H1 (cell line): ENCODE measurements at regions not wholly inside any gene's neighbourhood (a gene's known extent, or its start where the extent isn't known, plus 50 kb on each side); places are given as distances from the start of the nearest gene placed in this dataset.

Experiments used
- CTCF ChIA-PET: fragments of 300-600 bp; sonication (Branson Sonifier 250); formaldehyde crosslinking; loops from one replicate; lab custom pipeline; 2021; ENCODE audit not compliant: partially characterized antibody; lab: Charles Lee
- POLR2A ChIA-PET: fragments of 300-600 bp; sonication (Branson Sonifier 250); formaldehyde crosslinking; loops from one replicate; lab custom pipeline; 2021; ENCODE audit warnings: inconsistent platforms; ENCODE audit not compliant: partially characterized antibody; lab: Charles Lee
- DNase-seq, 2 experiments: peaks; one replicate each; pipeline versions ENCODE4 v3.0.0 to v3.0.0-alpha.2; 2010 to 2022; ENCODE audit warnings: low spot score in 2 of 2, low read depth in 1 of 2, mixed read lengths in 1 of 2
- FAIRE-seq: peaks from 2 replicates; lab custom pipeline; 2011; peaks lifted over from hg19 to GRCh38; lab: Jason Lieb, UNC
- H2AFZ ChIP-seq: 2 replicates; pipeline ENCODE4 v1.8.1; 2012; ENCODE audit warnings: low read length, inconsistent platforms
- H2AK5ac ChIP-seq: 2 replicates; pipeline ENCODE4 v1.6.1; 2013; ENCODE audit warnings: low read depth, low read length
- H2BK120ac ChIP-seq: replicated peaks from 2 replicates; pipeline ENCODE3; 2013; ENCODE audit warnings: low read depth, low read length, inconsistent platforms
- H2BK12ac ChIP-seq: 2 replicates; pipeline ENCODE4 v1.6.1; 2013; ENCODE audit warnings: low read depth, low read length
- H2BK15ac ChIP-seq: 2 replicates; pipeline ENCODE4 v1.6.1; 2013; ENCODE audit warnings: low read length
- H2BK20ac ChIP-seq: 2 replicates; pipeline ENCODE4 v1.6.1; 2013; ENCODE audit warnings: low read length
- H2BK5ac ChIP-seq: 2 replicates; pipeline ENCODE4 v1.6.1; 2013; ENCODE audit warnings: low read depth, low read length
- H3K14ac ChIP-seq: 2 replicates; pipeline ENCODE4 v1.6.1; 2013; ENCODE audit warnings: inconsistent platforms; ENCODE audit not compliant: insufficient read length
- H3K18ac ChIP-seq: 2 replicates; pipeline ENCODE4 v1.6.1; 2013; ENCODE audit warnings: low read length; ENCODE audit errors: extremely low read depth
- H3K23ac ChIP-seq: 2 replicates; pipeline ENCODE4 v1.6.1; 2013; ENCODE audit warnings: inconsistent platforms; ENCODE audit not compliant: insufficient read length
- H3K23me2 ChIP-seq: 2 replicates; pipeline ENCODE4 v1.6.1; 2013; ENCODE audit warnings: low read depth, low read length
- H3K27ac ChIP-seq: 2 replicates; pipeline ENCODE4 v1.6.1; 2011; ENCODE audit warnings: low read depth, low read length, inconsistent platforms
- H3K27me3 ChIP-seq, 4 experiments: replicated peaks in 1 of 4; 1 replicate in 1 of 4; 2 replicates in 3 of 4; pipeline versions ENCODE4 v1.6.1 to v1.8.1; 2011 to 2013; ENCODE audit warnings: low read length in 3 of 4, mild to moderate bottlenecking in 3 of 4, inconsistent platforms in 2 of 4, mixed read lengths in 2 of 4, moderate library complexity in 1 of 4; ENCODE audit not compliant: control insufficient read depth in 3 of 4, insufficient read depth in 3 of 4; ENCODE audit errors: extremely low read depth in 1 of 4
- H3K36me3 ChIP-seq, 4 experiments: 2 replicates each; pipeline versions ENCODE4 v1.6.1 to v1.8.1; 2011 to 2013; ENCODE audit warnings: mild to moderate bottlenecking in 4 of 4, low read length in 3 of 4, moderate library complexity in 2 of 4, control low read depth in 1 of 4, inconsistent platforms in 1 of 4; ENCODE audit not compliant: insufficient read depth in 4 of 4, control insufficient read depth in 2 of 4
- H3K4ac ChIP-seq: replicated peaks from 2 replicates; pipeline ENCODE3; 2013; ENCODE audit warnings: low read length, low read depth, mixed read lengths, inconsistent platforms; ENCODE audit not compliant: insufficient read length
- H3K4me1 ChIP-seq, 4 experiments: replicated peaks in 1 of 4; 1 replicate in 1 of 4; 2 replicates in 3 of 4; pipeline versions ENCODE4 v1.6.1 to v1.8.1; 2011 to 2013; ENCODE audit warnings: low read length in 3 of 4, inconsistent platforms in 2 of 4, mixed read lengths in 1 of 4; ENCODE audit not compliant: insufficient read depth in 4 of 4, control insufficient read depth in 3 of 4
- H3K4me2 ChIP-seq, 2 experiments: 2 replicates each; pipeline versions ENCODE4 v1.6.1 to v1.8.1; 2011 to 2013; ENCODE audit warnings: low read depth in 2 of 2, low read length in 2 of 2, control low read depth in 1 of 2, inconsistent platforms in 1 of 2, mild to moderate bottlenecking in 1 of 2; ENCODE audit not compliant: insufficient read depth in 1 of 2
- H3K4me3 ChIP-seq, 4 experiments: fragments of 200-600, 300-600 bp in 1 of 4; sonication (generic), shearing (Covaris generic), sonication (Bioruptor Twin) in 1 of 4; 2 replicates each; pipeline versions ENCODE4 v1.5.1 to v1.8.1; 2011 to 2016; ENCODE audit warnings: low read length in 4 of 4, low read depth in 3 of 4, control low read depth in 2 of 4, inconsistent platforms in 2 of 4, mild to moderate bottlenecking in 2 of 4, mixed read lengths in 1 of 4, moderate library complexity in 1 of 4; ENCODE audit not compliant: insufficient read depth in 2 of 4; ENCODE audit errors: extremely low read depth in 1 of 4
- H3K56ac ChIP-seq: replicated peaks from 2 replicates; pipeline ENCODE3; 2013; ENCODE audit warnings: low read depth, mild to moderate bottlenecking, mixed read lengths, low read length, inconsistent platforms; ENCODE audit not compliant: insufficient read length
- H3K79me1 ChIP-seq: 2 replicates; pipeline ENCODE4 v1.6.1; 2013; ENCODE audit warnings: low read depth, low read length, control low read depth
- H3K79me2 ChIP-seq, 2 experiments: 2 replicates each; pipeline versions ENCODE4 v1.6.1 to v1.8.1; 2012 to 2013; ENCODE audit warnings: low read length in 2 of 2, mild to moderate bottlenecking in 2 of 2, inconsistent platforms in 1 of 2; ENCODE audit not compliant: insufficient read depth in 2 of 2, control insufficient read depth in 1 of 2
- H3K9ac ChIP-seq, 4 experiments: replicated peaks in 1 of 4; 1 replicate in 1 of 4; 2 replicates in 3 of 4; pipeline versions ENCODE4 v1.6.1 to v1.8.1; 2011 to 2013; ENCODE audit warnings: low read depth in 3 of 4, low read length in 3 of 4, control low read depth in 2 of 4, mild to moderate bottlenecking in 2 of 4, moderate library complexity in 2 of 4, inconsistent platforms in 1 of 4; ENCODE audit errors: extremely low read depth in 1 of 4
- H3K9me3 ChIP-seq, 2 experiments: 2 replicates each; pipeline versions ENCODE4 v1.6.1 to v1.8.1; 2012 to 2013; ENCODE audit warnings: mild to moderate bottlenecking in 2 of 2, moderate library complexity in 2 of 2, control low read depth in 1 of 2, inconsistent platforms in 1 of 2, low read depth in 1 of 2, low read length in 1 of 2, mixed read lengths in 1 of 2; ENCODE audit not compliant: insufficient read depth in 2 of 2
- H4K20me1 ChIP-seq, 2 experiments: replicated peaks in 1 of 2; 2 replicates each; pipeline versions ENCODE3 to v1.8.1; 2011 to 2013; ENCODE audit warnings: inconsistent platforms in 2 of 2, low read length in 2 of 2, mild to moderate bottlenecking in 1 of 2; ENCODE audit not compliant: insufficient read depth in 2 of 2, control insufficient read depth in 1 of 2
- H4K5ac ChIP-seq: 2 replicates; pipeline ENCODE4 v1.6.1; 2013; ENCODE audit warnings: low read length, low read depth, mixed read lengths, inconsistent platforms; ENCODE audit not compliant: insufficient read length
- H4K8ac ChIP-seq: 2 replicates; pipeline ENCODE4 v1.8.0; 2013; ENCODE audit warnings: mild to moderate bottlenecking, moderate library complexity, low read length, inconsistent platforms; ENCODE audit not compliant: insufficient read depth; ENCODE audit errors: extremely low read depth
- H4K91ac ChIP-seq: replicated peaks from 2 replicates; pipeline ENCODE3; 2013; ENCODE audit warnings: low read length, mixed read lengths, inconsistent platforms; ENCODE audit not compliant: insufficient read length
- NANOG ChIP-seq: IDR thresholded peaks from 2 replicates; pipeline ENCODE4 v1.6.1; 2011; ENCODE audit warnings: low read length, low read depth, mild to moderate bottlenecking, inconsistent platforms; ENCODE audit not compliant: insufficient read depth, poor library complexity, severe bottlenecking
- WGBS, 2 experiments: shearing (Covaris generic) in 1 of 2; methylation state at CpG; one replicate each; pipeline versions ENCODE4 v1.1.6 to v1.1.7; 2013 to 2015; ENCODE audit warnings: low lambda C conversion rate in 2 of 2, mixed read lengths in 2 of 2, inconsistent platforms in 1 of 2, low coverage in 1 of 2, missing lambda C conversion rate in 1 of 2; ENCODE audit not compliant: insufficient replicate concordance in 2 of 2, insufficient coverage in 1 of 2, insufficient read length in 1 of 2; ENCODE audit errors: extremely low coverage in 1 of 2, missing lambda C conversion rate in 1 of 2; 5-methylcytosine and 5-hydroxymethylcytosine counted together

- CTCF ChIA-PET = interaction anchor here (0.6 to 1.8 kb wide), 4 partner anchors 31 to 237 kb away, joined by 3 to 6 read pairs (median 4); no protein-coding TSS in a partner anchor
These were observed 132.6 kb upstream of the SERPIND1 start for GRCh38 chr22:20641198-20641892.

More at GRCh38 chr22:20641198-20641892, 132.6 kb upstream of the SERPIND1 start:
- Histone ChIP-seq H3K4me2 (no peak overlapping the region), H3K36me3 (no peaks in the 10 kb centered on the region), H3K27me3 (no peaks in the 10 kb centered on the region), H3K79me2 (no peaks in the 10 kb centered on the region), H3K9me3 (no peaks in the 10 kb centered on the region), H2BK20ac (no peak overlapping the region), H3K4me3 (no peak overlapping the region), H3K23ac (no peak overlapping the region), H3K56ac (no peak overlapping the region), H4K8ac (no peak overlapping the region), H3K27ac (no peak overlapping the region), H2BK5ac (no peak overlapping the region), H4K20me1 (no peaks in the 10 kb centered on the region)
- no peak for DNase-seq
- 86% methylated on average over 12 of the region's 12 CpGs; no CpG with 5 or more reads in 1 of the 2 experiments for WGBS, 2 experiments
- TF ChIP-seq NANOG = no peak
- TF ChIP-seq, all 59 proteins: peak for 0
- H2BK12ac ChIP-seq = no peak overlapping the region
- no peak overlapping the region for H2BK15ac ChIP-seq
- no peak overlapping the region for H2AK5ac ChIP-seq
- POLR2A ChIA-PET = interaction anchor here (0.7 kb wide), 1 partner anchor 39 kb away, joined by 3 read pairs; no protein-coding TSS in a partner anchor
- no peak overlapping the region for H3K14ac ChIP-seq
- no peak overlapping the region for H3K4ac ChIP-seq
- H3K79me1 ChIP-seq = no peaks in the 10 kb centered on the region
- peak overlapping the region; percentile 51 for H4K91ac ChIP-seq
- no peak for FAIRE-seq
- no peak overlapping the region for H3K9ac ChIP-seq
- H2BK120ac ChIP-seq = no peak overlapping the region
- no peak overlapping the region for H2AFZ ChIP-seq
- H3K18ac ChIP-seq = no peak overlapping the region
- H3K23me2 ChIP-seq = no peaks in the 10 kb centered on the region
- H3K4me1 ChIP-seq = no peaks in the 10 kb centered on the region
- no peak overlapping the region for H4K5ac ChIP-seq
